H1 (cell line): ENCODE measurements at regions not wholly inside any gene's neighbourhood (a gene's known extent, or its start where the extent isn't known, plus 50 kb on each side); places are given as distances from the start of the nearest gene placed in this dataset.

ENCODE experiments used
- CTCF ChIA-PET: fragments of 300-600 bp; sonication (Branson Sonifier 250); formaldehyde crosslinking; loops from one replicate; lab custom pipeline; 2021; ENCODE audit not compliant: partially characterized antibody; lab: Charles Lee
- POLR2A ChIA-PET: fragments of 300-600 bp; sonication (Branson Sonifier 250); formaldehyde crosslinking; loops from one replicate; lab custom pipeline; 2021; ENCODE audit warnings: inconsistent platforms; ENCODE audit not compliant: partially characterized antibody; lab: Charles Lee
- DNase-seq, 2 experiments: peaks; one replicate each; pipeline versions ENCODE4 v3.0.0 to v3.0.0-alpha.2; 2010 to 2022; ENCODE audit warnings: low spot score in 2 of 2, low read depth in 1 of 2, mixed read lengths in 1 of 2
- FAIRE-seq: peaks from 2 replicates; lab custom pipeline; 2011; peaks lifted over from hg19 to GRCh38; lab: Jason Lieb, UNC
- H2AFZ ChIP-seq: 2 replicates; pipeline ENCODE4 v1.8.1; 2012; ENCODE audit warnings: low read length, inconsistent platforms
- H2AK5ac ChIP-seq: 2 replicates; pipeline ENCODE4 v1.6.1; 2013; ENCODE audit warnings: low read depth, low read length
- H2BK120ac ChIP-seq: replicated peaks from 2 replicates; pipeline ENCODE3; 2013; ENCODE audit warnings: low read depth, low read length, inconsistent platforms
- H2BK12ac ChIP-seq: 2 replicates; pipeline ENCODE4 v1.6.1; 2013; ENCODE audit warnings: low read depth, low read length
- H2BK15ac ChIP-seq: 2 replicates; pipeline ENCODE4 v1.6.1; 2013; ENCODE audit warnings: low read length
- H2BK20ac ChIP-seq: 2 replicates; pipeline ENCODE4 v1.6.1; 2013; ENCODE audit warnings: low read length
- H2BK5ac ChIP-seq: 2 replicates; pipeline ENCODE4 v1.6.1; 2013; ENCODE audit warnings: low read depth, low read length
- H3K14ac ChIP-seq: 2 replicates; pipeline ENCODE4 v1.6.1; 2013; ENCODE audit warnings: inconsistent platforms; ENCODE audit not compliant: insufficient read length
- H3K18ac ChIP-seq: 2 replicates; pipeline ENCODE4 v1.6.1; 2013; ENCODE audit warnings: low read length; ENCODE audit errors: extremely low read depth
- H3K23ac ChIP-seq: 2 replicates; pipeline ENCODE4 v1.6.1; 2013; ENCODE audit warnings: inconsistent platforms; ENCODE audit not compliant: insufficient read length
- H3K23me2 ChIP-seq: 2 replicates; pipeline ENCODE4 v1.6.1; 2013; ENCODE audit warnings: low read depth, low read length
- H3K27ac ChIP-seq: 2 replicates; pipeline ENCODE4 v1.6.1; 2011; ENCODE audit warnings: low read depth, low read length, inconsistent platforms
- H3K27me3 ChIP-seq, 4 experiments: replicated peaks in 1 of 4; 1 replicate in 1 of 4; 2 replicates in 3 of 4; pipeline versions ENCODE4 v1.6.1 to v1.8.1; 2011 to 2013; ENCODE audit warnings: low read length in 3 of 4, mild to moderate bottlenecking in 3 of 4, inconsistent platforms in 2 of 4, mixed read lengths in 2 of 4, moderate library complexity in 1 of 4; ENCODE audit not compliant: control insufficient read depth in 3 of 4, insufficient read depth in 3 of 4; ENCODE audit errors: extremely low read depth in 1 of 4
- H3K36me3 ChIP-seq, 4 experiments: 2 replicates each; pipeline versions ENCODE4 v1.6.1 to v1.8.1; 2011 to 2013; ENCODE audit warnings: mild to moderate bottlenecking in 4 of 4, low read length in 3 of 4, moderate library complexity in 2 of 4, control low read depth in 1 of 4, inconsistent platforms in 1 of 4; ENCODE audit not compliant: insufficient read depth in 4 of 4, control insufficient read depth in 2 of 4
- H3K4ac ChIP-seq: replicated peaks from 2 replicates; pipeline ENCODE3; 2013; ENCODE audit warnings: low read length, low read depth, mixed read lengths, inconsistent platforms; ENCODE audit not compliant: insufficient read length
- H3K4me1 ChIP-seq, 4 experiments: replicated peaks in 1 of 4; 1 replicate in 1 of 4; 2 replicates in 3 of 4; pipeline versions ENCODE4 v1.6.1 to v1.8.1; 2011 to 2013; ENCODE audit warnings: low read length in 3 of 4, inconsistent platforms in 2 of 4, mixed read lengths in 1 of 4; ENCODE audit not compliant: insufficient read depth in 4 of 4, control insufficient read depth in 3 of 4
- H3K4me2 ChIP-seq, 2 experiments: 2 replicates each; pipeline versions ENCODE4 v1.6.1 to v1.8.1; 2011 to 2013; ENCODE audit warnings: low read depth in 2 of 2, low read length in 2 of 2, control low read depth in 1 of 2, inconsistent platforms in 1 of 2, mild to moderate bottlenecking in 1 of 2; ENCODE audit not compliant: insufficient read depth in 1 of 2
- H3K4me3 ChIP-seq, 4 experiments: fragments of 200-600, 300-600 bp in 1 of 4; sonication (generic), shearing (Covaris generic), sonication (Bioruptor Twin) in 1 of 4; 2 replicates each; pipeline versions ENCODE4 v1.5.1 to v1.8.1; 2011 to 2016; ENCODE audit warnings: low read length in 4 of 4, low read depth in 3 of 4, control low read depth in 2 of 4, inconsistent platforms in 2 of 4, mild to moderate bottlenecking in 2 of 4, mixed read lengths in 1 of 4, moderate library complexity in 1 of 4; ENCODE audit not compliant: insufficient read depth in 2 of 4; ENCODE audit errors: extremely low read depth in 1 of 4
- H3K56ac ChIP-seq: replicated peaks from 2 replicates; pipeline ENCODE3; 2013; ENCODE audit warnings: low read depth, mild to moderate bottlenecking, mixed read lengths, low read length, inconsistent platforms; ENCODE audit not compliant: insufficient read length
- H3K79me1 ChIP-seq: 2 replicates; pipeline ENCODE4 v1.6.1; 2013; ENCODE audit warnings: low read depth, low read length, control low read depth
- H3K79me2 ChIP-seq, 2 experiments: 2 replicates each; pipeline versions ENCODE4 v1.6.1 to v1.8.1; 2012 to 2013; ENCODE audit warnings: low read length in 2 of 2, mild to moderate bottlenecking in 2 of 2, inconsistent platforms in 1 of 2; ENCODE audit not compliant: insufficient read depth in 2 of 2, control insufficient read depth in 1 of 2
- H3K9ac ChIP-seq, 4 experiments: replicated peaks in 1 of 4; 1 replicate in 1 of 4; 2 replicates in 3 of 4; pipeline versions ENCODE4 v1.6.1 to v1.8.1; 2011 to 2013; ENCODE audit warnings: low read depth in 3 of 4, low read length in 3 of 4, control low read depth in 2 of 4, mild to moderate bottlenecking in 2 of 4, moderate library complexity in 2 of 4, inconsistent platforms in 1 of 4; ENCODE audit errors: extremely low read depth in 1 of 4
- H3K9me3 ChIP-seq, 2 experiments: 2 replicates each; pipeline versions ENCODE4 v1.6.1 to v1.8.1; 2012 to 2013; ENCODE audit warnings: mild to moderate bottlenecking in 2 of 2, moderate library complexity in 2 of 2, control low read depth in 1 of 2, inconsistent platforms in 1 of 2, low read depth in 1 of 2, low read length in 1 of 2, mixed read lengths in 1 of 2; ENCODE audit not compliant: insufficient read depth in 2 of 2
- H4K20me1 ChIP-seq, 2 experiments: replicated peaks in 1 of 2; 2 replicates each; pipeline versions ENCODE3 to v1.8.1; 2011 to 2013; ENCODE audit warnings: inconsistent platforms in 2 of 2, low read length in 2 of 2, mild to moderate bottlenecking in 1 of 2; ENCODE audit not compliant: insufficient read depth in 2 of 2, control insufficient read depth in 1 of 2
- H4K5ac ChIP-seq: 2 replicates; pipeline ENCODE4 v1.6.1; 2013; ENCODE audit warnings: low read length, low read depth, mixed read lengths, inconsistent platforms; ENCODE audit not compliant: insufficient read length
- H4K8ac ChIP-seq: 2 replicates; pipeline ENCODE4 v1.8.0; 2013; ENCODE audit warnings: mild to moderate bottlenecking, moderate library complexity, low read length, inconsistent platforms; ENCODE audit not compliant: insufficient read depth; ENCODE audit errors: extremely low read depth
- H4K91ac ChIP-seq: replicated peaks from 2 replicates; pipeline ENCODE3; 2013; ENCODE audit warnings: low read length, mixed read lengths, inconsistent platforms; ENCODE audit not compliant: insufficient read length
- BRCA1 ChIP-seq: IDR thresholded peaks from 2 replicates; pipeline ENCODE4 v1.6.1; 2012; ENCODE audit warnings: low read depth, low read length, improper control_type of control experiment
- CEBPB ChIP-seq: IDR thresholded peaks from 2 replicates; pipeline ENCODE4 v1.6.1; 2012; ENCODE audit warnings: low read depth, low read length
- CHD1 ChIP-seq: IDR thresholded peaks from 2 replicates; pipeline ENCODE4 v1.6.1; 2012; ENCODE audit warnings: low read depth, low read length, improper control_type of control experiment
- CREB1 ChIP-seq: IDR thresholded peaks from 2 replicates; pipeline ENCODE4 v1.6.1; 2012; ENCODE audit warnings: inconsistent platforms
- HDAC2 ChIP-seq, 2 experiments: fragments of 300-600 bp in 1 of 2; sonication (generic) in 1 of 2; IDR thresholded peaks; 2 replicates each; pipeline ENCODE4 v1.6.1; 2011 to 2012; ENCODE audit warnings: low read depth in 2 of 2, low read length in 2 of 2, mild to moderate bottlenecking in 2 of 2, moderate library complexity in 2 of 2, borderline replicate concordance in 1 of 2, inconsistent platforms in 1 of 2
- KDM5A ChIP-seq: fragments of 200-600 bp; IDR thresholded peaks from 2 replicates; pipeline ENCODE4 v1.7.1; 2012; ENCODE audit warnings: mild to moderate bottlenecking, low read length, inconsistent platforms, mixed read lengths
- POLR2A ChIP-seq, 2 experiments: IDR thresholded peaks; 1 replicate in 1 of 2; 2 replicates in 1 of 2; pipeline ENCODE4 v1.6.1; 2011; ENCODE audit warnings: low read depth in 2 of 2, low read length in 2 of 2, mild to moderate bottlenecking in 2 of 2; ENCODE audit errors: control extremely low read depth in 1 of 2
- SAP30 ChIP-seq: fragments of 300-600 bp; sonication (generic); IDR thresholded peaks from 2 replicates; pipeline ENCODE4 v1.7.1; 2012; ENCODE audit warnings: low read length, moderate library complexity, mild to moderate bottlenecking, inconsistent platforms; ENCODE audit not compliant: insufficient read depth, insufficient replicate concordance
- SP4 ChIP-seq: IDR thresholded peaks from 2 replicates; pipeline ENCODE4 v1.6.1; 2012; ENCODE audit warnings: low read length, inconsistent platforms
- SRF ChIP-seq: IDR thresholded peaks from 2 replicates; pipeline ENCODE4 v1.6.1; 2011; ENCODE audit warnings: mild to moderate bottlenecking, low read depth, low read length, moderate library complexity
- TAF1 ChIP-seq: IDR thresholded peaks from 2 replicates; pipeline ENCODE4 v1.6.1; 2011; ENCODE audit warnings: mild to moderate bottlenecking, low read depth, low read length
- TEAD4 ChIP-seq: IDR thresholded peaks from 2 replicates; pipeline ENCODE4 v1.6.1; 2012; ENCODE audit warnings: low read depth, low read length, inconsistent platforms, mixed read lengths
- WGBS, 2 experiments: shearing (Covaris generic) in 1 of 2; methylation state at CpG; one replicate each; pipeline versions ENCODE4 v1.1.6 to v1.1.7; 2013 to 2015; ENCODE audit warnings: low lambda C conversion rate in 2 of 2, mixed read lengths in 2 of 2, inconsistent platforms in 1 of 2, low coverage in 1 of 2, missing lambda C conversion rate in 1 of 2; ENCODE audit not compliant: insufficient replicate concordance in 2 of 2, insufficient coverage in 1 of 2, insufficient read length in 1 of 2; ENCODE audit errors: extremely low coverage in 1 of 2, missing lambda C conversion rate in 1 of 2; 5-methylcytosine and 5-hydroxymethylcytosine counted together

DNA sequence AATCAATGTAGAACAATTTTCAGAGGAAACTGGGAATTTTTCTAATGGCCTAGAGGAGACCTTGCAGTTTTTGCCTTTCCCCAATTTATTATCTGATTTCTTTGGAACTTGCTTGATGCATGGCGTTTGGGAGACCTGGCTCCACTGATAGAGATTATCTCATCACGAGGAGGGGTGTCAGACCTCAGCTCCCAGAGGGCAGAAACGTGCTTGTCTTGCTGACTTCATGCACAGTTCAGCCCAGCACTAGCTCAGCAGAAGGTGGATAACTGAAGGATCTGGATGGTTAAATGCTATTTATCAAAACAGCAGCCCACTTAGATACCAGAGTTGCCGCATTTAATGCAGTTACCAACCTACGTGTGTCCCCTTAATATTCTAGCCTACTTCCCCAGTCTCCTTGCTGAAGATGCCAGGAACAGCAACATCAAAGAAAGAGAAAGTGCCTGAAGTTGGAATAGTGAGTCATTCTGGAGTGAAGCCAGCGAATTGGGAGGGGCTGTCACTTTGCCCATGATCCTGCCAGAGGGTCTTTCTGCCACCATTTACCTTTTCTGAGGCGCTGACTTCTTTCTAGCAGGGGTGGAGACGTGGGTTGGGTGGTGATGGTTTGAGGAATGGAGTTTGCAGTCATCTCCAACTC, 133.5 kb upstream of the CADM1 start:
- H3K4me3 ChIP-seq: no peak overlapping the region
- H4K20me1 ChIP-seq: no peaks in the 10 kb centered on the region
- no peaks in the 10 kb centered on the region for H3K4me1 ChIP-seq
- no peak overlapping the region for H2BK5ac ChIP-seq
- no peaks in the 10 kb centered on the region for H3K79me2 ChIP-seq
- no peak overlapping the region for H4K91ac ChIP-seq
- H4K8ac ChIP-seq: no peak overlapping the region; the same call in 1 of the 2 replicates
- no peaks in the 10 kb centered on the region; a peak in 1 of 4 replicates for H3K9me3 ChIP-seq
- H3K79me1 ChIP-seq: no peaks in the 10 kb centered on the region
- H2BK15ac ChIP-seq: no peak overlapping the region
- no peaks in the 10 kb centered on the region for H3K27me3 ChIP-seq
- 76% methylated on average over 8 of the region's 8 CpGs; no CpG with 5 or more reads in 1 of the 2 experiments for WGBS, 2 experiments
- H3K14ac ChIP-seq: no peak overlapping the region
- ChIA-PET POLR2A (no interaction called here), CTCF (interaction anchor here (0.8 to 1.4 kb wide), 2 partner anchors 78 to 102 kb away, joined by 3 read pairs; no protein-coding TSS in a partner anchor)
- no peak overlapping the region for H3K4ac ChIP-seq
- no peak overlapping the region for H3K18ac ChIP-seq
- no peak overlapping the region for H3K23ac ChIP-seq
- no peak overlapping the region for H2AK5ac ChIP-seq
- no peaks in the 10 kb centered on the region for H3K23me2 ChIP-seq
- no peak overlapping the region for H4K5ac ChIP-seq
- no peak overlapping the region for H3K56ac ChIP-seq
- H2BK120ac ChIP-seq: no peak overlapping the region
- no peaks in the 10 kb centered on the region for H3K36me3 ChIP-seq
- no peak overlapping the region for H3K4me2 ChIP-seq
- H2AFZ ChIP-seq: no peak overlapping the region
- no peak overlapping the region for H2BK20ac ChIP-seq
- no peak overlapping the region for H3K27ac ChIP-seq
- H2BK12ac ChIP-seq: no peak overlapping the region
- TF ChIP-seq TAF1 (no peak), HDAC2 (IDR thresholded peaks at IDR 0.05; ENCODE audit: borderline replicate concordance in 1 of 2, low read depth in 2 of 2, low read length in 2 of 2) (no peak), CREB1 (no peak), SRF (no peak), SP4 (no peak), POLR2A (IDR thresholded peaks at IDR 0.05; ENCODE audit: control extremely low read depth in 1 of 2, low read depth in 2 of 2, low read length in 2 of 2) (no peak), KDM5A (no peak), CHD1 (no peak), CEBPB (no peak), BRCA1 (no peak), SAP30 (no peak), TEAD4 (no peak)
- no peak for FAIRE-seq
- DNase-seq: no peak
- no peak overlapping the region for H3K9ac ChIP-seq
